ENCODE measurements at regions not wholly inside any gene's neighbourhood (a gene's known extent, or its start where the extent isn't known, plus 50 kb on each side); places are given as distances from the start of the nearest gene placed in this dataset.

GRCh38 chr6:4543596-4543995 is 232.6 kb upstream of the CDYL start:
- Histone ChIP-seq H3K36me3 (replicated peaks in 1 of 2) (no peaks in the 10 kb centered on the region), H3K27me3 (no peaks in the 10 kb centered on the region), H3K9me3 (replicated peaks in 1 of 3) (no peaks in the 10 kb centered on the region), H3K4me3 (no peak overlapping the region), H3K4me1 (replicated peaks in 1 of 2) (no peaks in the 10 kb centered on the region), H3K27ac (no peak overlapping the region)
- no peak for DNase-seq
- no peak for TF ChIP-seq CTCF (IDR thresholded peaks at IDR 0.05)
- no peak for TF ChIP-seq POLR2A (IDR thresholded peaks at IDR 0.05)
- 51 to 61% (median 52%) methylated on average over 2 of the region's 2 CpGs for WGBS, 4 donors
- intact Hi-C loops (cut with DNase I) = no loop called here

DNA sequence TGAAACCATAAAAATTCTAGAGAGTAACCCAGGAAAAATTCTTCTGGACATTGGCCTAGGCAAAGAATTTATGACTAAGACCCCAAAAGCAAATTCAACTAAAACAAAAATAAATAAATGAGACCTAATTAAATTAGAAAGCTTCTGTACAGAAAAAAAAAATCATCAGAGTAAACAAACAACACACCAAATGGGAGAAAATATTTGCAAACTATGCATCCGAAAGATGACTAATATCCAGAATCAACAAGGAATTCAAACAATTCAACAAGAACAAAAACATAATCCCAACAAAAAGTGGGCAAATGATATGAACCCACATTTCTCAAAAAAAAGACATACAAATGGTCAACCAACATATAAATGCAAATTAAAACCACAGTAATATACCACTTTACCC is 242.6 kb upstream of the CDYL start:
- DNase-seq = no peak
- Histone ChIP-seq H3K4me1 (replicated peaks in 1 of 2) (no peaks in the 10 kb centered on the region), H3K36me3 (replicated peaks in 1 of 2) (no peaks in the 10 kb centered on the region), H3K27ac (no peak overlapping the region), H3K27me3 (no peaks in the 10 kb centered on the region), H3K4me3 (no peak overlapping the region), H3K9me3 (replicated peaks in 1 of 3) (peaks cover 0 to 5% (median 0%) of the 10 kb centered on the region in 3 donors)
- intact Hi-C loops (cut with DNase I) = no loop called here
- WGBS, 4 donors = 78 to 91% (median 90%) methylated on average over 1 of the region's 1 CpG
- TF ChIP-seq POLR2A (IDR thresholded peaks at IDR 0.05) = no peak
- TF ChIP-seq CTCF (IDR thresholded peaks at IDR 0.05) = no peak

GRCh38 chr6:4531406-4531805 is 244.8 kb upstream of the CDYL start:
- Histone ChIP-seq H3K9me3 (replicated peaks in 1 of 3) (peaks cover 0 to 5% (median 0%) of the 10 kb centered on the region in 3 donors), H3K27ac (no peak overlapping the region), H3K4me1 (replicated peaks in 1 of 2) (no peaks in the 10 kb centered on the region), H3K27me3 (no peaks in the 10 kb centered on the region), H3K36me3 (replicated peaks in 1 of 2) (no peaks in the 10 kb centered on the region), H3K4me3 (no peak overlapping the region)
- no peak for DNase-seq
- intact Hi-C loops (cut with DNase I) = no loop called here
- WGBS, 4 donors = 50 to 85% (median 62%) methylated on average over 1 of the region's 1 CpG
- TF ChIP-seq POLR2A (IDR thresholded peaks at IDR 0.05) (no peak), CTCF (IDR thresholded peaks at IDR 0.05) (no peak)

- no peak for TF ChIP-seq CTCF (IDR thresholded peaks at IDR 0.05)
- TF ChIP-seq POLR2A (IDR thresholded peaks at IDR 0.05) = no peak
- Histone ChIP-seq H3K36me3 (replicated peaks in 1 of 2) (no peaks in the 10 kb centered on the region), H3K27me3 (peaks cover 8% of the 10 kb centered on the region), H3K4me1 (replicated peaks in 1 of 2) (no peaks in the 10 kb centered on the region), H3K4me3 (no peak overlapping the region), H3K9me3 (replicated peaks in 1 of 3) (no peaks in the 10 kb centered on the region), H3K27ac (no peak overlapping the region)
- intact Hi-C loops (cut with DNase I) = no loop called here
- DNase-seq = peak in 1 of 7 donors; percentile 4
- 48 to 64% (median 58%) methylated on average over 7 of the region's 7 CpGs for WGBS, 4 donors
These were observed 253.8 kb upstream of the CDYL start for GRCh38 chr6:4522453-4522852.

Data from adrenal gland (tissue), 9 donors.